GM13976 (cell line): ENCODE measurements at regions not wholly inside any gene's neighbourhood (a gene's known extent, or its start where the extent isn't known, plus 50 kb on each side); places are given as distances from the start of the nearest gene placed in this dataset.

Experiments used
- DNase-seq: peaks from one replicate; pipeline ENCODE4 v3.0.0; 2012; ENCODE audit warnings: low spot score
- in situ Hi-C: fragments of 300-500 bp; cut with MboI; formaldehyde crosslinking; loops from one replicate; pipeline ENCODE4 v1.12.0; 2022; ENCODE audit warnings: low sequenced_read_pairs, mixed read lengths, inconsistent platforms; ENCODE audit not compliant: unreplicated experiment
- TF ChIP-seq, protein P1 (sequence below): IDR thresholded peaks from 2 replicates; pipeline ENCODE4 v1.5.1; 2012; ENCODE audit warnings: borderline replicate concordance, mild to moderate bottlenecking; ENCODE audit not compliant: insufficient read depth; ENCODE audit errors: extremely low read depth, missing control alignments, control extremely low read depth

DNA sequence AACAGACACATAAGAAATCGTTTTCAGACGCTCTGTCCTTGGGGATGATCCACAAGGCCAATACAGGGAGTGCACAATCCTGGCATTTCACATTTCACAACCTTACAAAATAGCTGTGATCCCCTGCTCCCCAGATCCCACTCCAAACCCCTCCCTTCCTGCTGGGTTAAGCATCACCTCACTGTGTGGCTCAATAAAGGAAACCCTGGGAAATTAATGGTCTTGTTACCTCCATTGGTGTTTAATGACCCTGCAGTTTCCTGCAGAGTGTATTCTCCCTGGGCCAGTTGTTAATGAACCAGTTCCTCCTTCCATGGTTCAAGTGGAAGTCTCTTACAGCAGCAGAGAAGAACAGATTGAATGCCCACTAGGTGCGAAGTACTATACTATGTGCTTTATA is 334.7 kb downstream of the OMA1 start:
- no peak for DNase-seq
- TF ChIP-seq, protein P1, sequence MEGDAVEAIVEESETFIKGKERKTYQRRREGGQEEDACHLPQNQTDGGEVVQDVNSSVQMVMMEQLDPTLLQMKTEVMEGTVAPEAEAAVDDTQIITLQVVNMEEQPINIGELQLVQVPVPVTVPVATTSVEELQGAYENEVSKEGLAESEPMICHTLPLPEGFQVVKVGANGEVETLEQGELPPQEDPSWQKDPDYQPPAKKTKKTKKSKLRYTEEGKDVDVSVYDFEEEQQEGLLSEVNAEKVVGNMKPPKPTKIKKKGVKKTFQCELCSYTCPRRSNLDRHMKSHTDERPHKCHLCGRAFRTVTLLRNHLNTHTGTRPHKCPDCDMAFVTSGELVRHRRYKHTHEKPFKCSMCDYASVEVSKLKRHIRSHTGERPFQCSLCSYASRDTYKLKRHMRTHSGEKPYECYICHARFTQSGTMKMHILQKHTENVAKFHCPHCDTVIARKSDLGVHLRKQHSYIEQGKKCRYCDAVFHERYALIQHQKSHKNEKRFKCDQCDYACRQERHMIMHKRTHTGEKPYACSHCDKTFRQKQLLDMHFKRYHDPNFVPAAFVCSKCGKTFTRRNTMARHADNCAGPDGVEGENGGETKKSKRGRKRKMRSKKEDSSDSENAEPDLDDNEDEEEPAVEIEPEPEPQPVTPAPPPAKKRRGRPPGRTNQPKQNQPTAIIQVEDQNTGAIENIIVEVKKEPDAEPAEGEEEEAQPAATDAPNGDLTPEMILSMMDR, result no peak
- in situ Hi-C loops, result no loop called here

DNA sequence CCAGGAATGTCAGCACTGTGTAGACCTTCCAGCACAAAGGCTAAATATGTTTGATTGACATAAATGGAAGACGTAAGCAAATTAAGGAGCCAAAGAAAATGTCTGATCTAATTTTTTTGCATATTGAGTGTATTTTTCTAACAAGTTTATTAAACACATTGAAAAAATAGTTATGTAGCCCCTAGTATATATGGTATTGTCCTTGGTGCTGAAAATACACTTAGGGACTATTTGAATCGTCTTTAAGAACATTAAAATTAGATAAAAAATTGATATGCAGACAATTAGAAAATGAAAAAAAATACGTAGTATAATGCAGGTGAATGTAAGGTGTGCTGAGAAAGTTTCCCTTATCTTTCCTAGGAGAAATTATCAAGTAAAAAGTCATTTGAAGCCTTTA is 337.0 kb downstream of the OMA1 start:
- TF ChIP-seq, protein P1, result no peak
- no peak for DNase-seq
- in situ Hi-C loops, result no loop called here

DNA sequence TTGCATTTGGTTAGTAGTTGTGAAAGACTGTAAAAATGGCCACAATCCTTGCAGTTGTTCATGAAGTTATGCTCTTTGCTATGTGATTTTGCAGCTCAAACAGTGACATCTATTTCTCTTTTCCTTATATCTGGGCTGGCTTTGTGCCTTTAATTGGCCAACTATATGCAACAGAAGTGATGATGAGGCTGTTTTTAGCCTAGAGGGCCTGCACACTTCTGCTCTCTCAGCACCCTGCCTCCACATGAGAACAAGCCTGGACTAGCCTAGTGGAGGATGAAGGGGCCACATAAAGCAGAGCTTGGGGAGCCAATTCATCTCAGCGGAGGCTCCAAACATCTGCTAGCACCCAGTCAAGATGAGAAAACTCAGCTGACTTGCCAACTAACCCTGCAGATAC is 339.8 kb downstream of the OMA1 start:
- in situ Hi-C loops, result no loop called here
- TF ChIP-seq, protein P1, result no peak
- DNase-seq, result no peak

DNA sequence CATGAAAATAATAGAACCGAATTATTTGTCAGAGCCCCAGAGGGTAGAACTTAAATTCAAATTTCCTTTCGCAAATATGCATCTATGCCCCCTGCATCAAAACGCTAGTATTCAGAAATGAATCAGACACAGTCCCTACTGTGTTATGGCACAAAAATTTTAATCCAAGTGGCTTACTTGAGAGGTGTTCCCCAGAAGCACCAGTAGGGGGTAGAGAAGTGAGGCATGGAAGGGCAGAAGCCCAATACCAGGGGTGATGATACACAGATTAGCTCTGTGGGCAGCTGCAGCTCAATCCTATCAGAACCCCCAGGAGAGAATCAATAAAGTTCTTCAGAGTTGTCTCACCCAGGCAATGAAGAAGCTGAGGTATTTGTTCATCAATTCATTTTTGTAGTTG is 342.2 kb downstream of the OMA1 start:
- in situ Hi-C loops, result no loop called here
- no peak for DNase-seq
- TF ChIP-seq, protein P1, result no peak

DNA sequence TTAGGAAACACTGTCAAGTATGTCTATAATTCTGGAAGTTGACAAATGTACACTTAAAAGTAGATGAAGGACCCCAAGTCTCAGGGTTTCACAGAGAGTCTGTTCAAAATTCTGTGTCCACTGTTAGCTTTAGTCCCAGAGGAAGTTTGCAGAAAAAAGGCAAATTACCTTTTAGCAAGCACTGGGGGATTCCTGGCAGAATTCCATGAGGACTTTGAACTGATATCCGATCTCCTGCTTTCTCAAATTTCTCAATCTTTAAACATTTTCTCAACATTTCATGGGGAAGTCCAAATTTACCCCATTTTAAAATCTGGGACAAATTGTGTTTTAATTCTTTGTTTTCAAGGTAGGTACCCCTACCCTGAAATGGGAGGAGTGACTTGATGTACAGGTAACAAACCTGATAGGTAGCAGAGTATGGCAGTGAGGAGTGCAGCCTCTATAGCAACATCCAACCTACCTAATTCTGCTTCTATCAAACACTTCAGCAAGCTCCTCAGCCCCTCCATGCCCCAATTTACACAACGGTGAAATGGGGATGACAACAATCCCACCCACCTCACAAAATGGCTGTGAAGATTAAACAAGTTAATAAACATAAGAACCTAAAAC is 344.9 kb downstream of the OMA1 start:
- TF ChIP-seq, protein P1, result no peak
- DNase-seq, result no peak
- in situ Hi-C loops, result no loop called here

DNA sequence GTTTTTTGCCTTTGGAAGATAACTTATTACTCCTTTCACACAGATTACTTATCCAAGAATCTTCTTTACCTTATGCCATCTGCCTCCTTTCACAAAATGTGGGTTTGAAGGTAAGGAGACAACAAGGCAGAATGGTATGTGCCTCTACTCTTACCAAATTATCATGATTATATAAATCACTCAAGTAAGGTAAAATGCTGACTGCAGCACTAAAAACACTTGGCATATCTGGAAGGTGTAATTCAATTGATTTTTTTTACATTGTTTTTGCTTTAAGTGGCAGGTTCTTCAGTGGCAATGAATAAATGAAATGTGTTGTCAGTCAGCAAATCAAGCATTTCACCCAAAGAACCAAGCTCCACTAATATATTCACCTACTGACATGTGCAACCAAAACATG is 346.1 kb downstream of the OMA1 start:
- no peak for DNase-seq
- in situ Hi-C loops, result no loop called here
- TF ChIP-seq, protein P1, result no peak

DNA sequence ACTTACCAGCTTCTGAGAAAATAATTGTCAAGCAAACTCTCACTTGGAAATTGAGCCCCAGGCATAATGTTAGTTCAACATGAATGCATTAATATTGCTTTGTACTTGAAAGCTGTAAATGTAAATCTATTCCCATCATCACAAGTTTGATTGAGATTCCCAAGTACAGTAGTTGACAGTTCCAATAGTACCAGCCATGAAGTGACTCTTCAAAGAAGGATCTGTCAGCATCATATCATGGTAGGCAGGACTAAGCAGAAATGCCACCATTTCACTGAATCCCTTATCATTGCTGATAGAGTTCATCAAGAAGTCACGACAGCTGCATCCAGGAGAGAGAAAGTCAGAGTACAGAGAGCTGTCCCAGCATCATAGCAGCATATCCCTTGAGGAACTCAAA is 348.7 kb downstream of the OMA1 start:
- TF ChIP-seq, protein P1, result no peak
- in situ Hi-C loops, result no loop called here
- DNase-seq, result no peak
